ENCODE measurements at regions not wholly inside any gene's neighbourhood (a gene's known extent, or its start where the extent isn't known, plus 50 kb on each side); places are given as distances from the start of the nearest gene placed in this dataset.

DNA sequence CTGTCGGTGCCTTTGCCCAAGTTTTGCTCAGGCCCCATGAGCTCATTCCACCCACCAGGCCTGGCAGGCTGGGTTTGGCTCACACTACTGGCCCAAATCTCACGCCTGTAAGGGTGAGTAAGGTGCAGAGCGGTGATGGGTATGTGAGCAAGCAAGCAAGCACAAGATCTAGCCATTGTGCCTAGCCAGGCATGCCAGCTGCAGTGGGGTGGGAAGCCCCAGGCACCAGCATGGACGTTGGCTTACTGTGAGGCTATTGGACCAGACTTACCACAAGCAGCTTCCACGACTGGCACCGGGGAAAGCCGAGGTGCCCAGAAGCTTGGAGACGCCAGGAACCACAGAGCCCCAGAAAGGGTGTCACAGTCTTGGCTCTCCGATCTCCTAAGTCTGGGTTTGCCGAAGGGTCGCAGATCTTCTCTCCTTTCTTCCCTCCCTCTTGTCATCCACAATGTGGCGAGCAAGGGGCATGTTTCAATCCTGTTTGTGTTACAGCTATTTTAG, 2659.4 kb upstream of the PCDH20 start:
- DNase-seq (ENCODE audit: low spot score) = no peak

- no peak for DNase-seq (ENCODE audit: low spot score)
These were observed 2657.6 kb upstream of the PCDH20 start for GRCh38 chr13:64073203-64073602.

DNA sequence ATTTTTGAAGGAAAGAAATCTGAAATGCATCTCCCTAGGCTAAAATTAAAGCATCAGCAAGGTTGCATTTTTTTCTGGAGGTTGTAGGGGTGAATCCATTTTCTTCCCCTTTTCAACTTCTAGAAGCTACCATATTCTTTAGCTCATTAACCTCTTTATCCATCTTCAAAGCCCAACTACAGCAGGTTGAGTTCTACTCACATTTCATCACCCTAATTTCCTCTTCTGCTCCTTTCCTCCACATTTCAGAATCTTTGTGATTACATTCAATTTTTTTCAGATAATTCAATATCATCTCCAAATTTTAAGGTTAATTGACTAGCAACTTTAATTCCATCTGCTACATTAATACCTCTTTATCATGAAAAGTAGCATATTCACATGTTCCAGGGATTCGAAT, 2655.7 kb upstream of the PCDH20 start:
- no peak for DNase-seq (ENCODE audit: low spot score)

DNA sequence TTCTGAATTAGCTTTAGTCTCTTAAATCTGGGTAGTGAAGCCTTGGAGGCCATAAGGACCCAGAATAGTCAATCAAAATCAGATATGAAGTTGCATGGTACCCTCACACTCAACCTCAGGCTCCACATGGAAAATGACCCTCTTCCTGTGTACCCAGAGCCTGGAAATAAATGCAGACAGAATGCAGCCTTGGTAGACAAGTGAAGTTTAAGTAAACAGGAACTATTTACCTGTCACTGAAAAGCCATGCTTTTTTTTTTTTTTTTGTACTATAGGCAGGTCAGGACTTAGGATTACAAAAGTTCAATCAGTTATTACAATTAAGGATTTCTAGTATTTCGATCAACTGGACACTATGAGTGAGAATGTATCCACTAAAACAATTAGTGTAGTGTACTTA, 2654.2 kb upstream of the PCDH20 start:
- no peak for DNase-seq (ENCODE audit: low spot score)

- DNase-seq (ENCODE audit: low spot score) = no peak
These were observed 2651.1 kb upstream of the PCDH20 start for GRCh38 chr13:64066711-64067110.

DNA sequence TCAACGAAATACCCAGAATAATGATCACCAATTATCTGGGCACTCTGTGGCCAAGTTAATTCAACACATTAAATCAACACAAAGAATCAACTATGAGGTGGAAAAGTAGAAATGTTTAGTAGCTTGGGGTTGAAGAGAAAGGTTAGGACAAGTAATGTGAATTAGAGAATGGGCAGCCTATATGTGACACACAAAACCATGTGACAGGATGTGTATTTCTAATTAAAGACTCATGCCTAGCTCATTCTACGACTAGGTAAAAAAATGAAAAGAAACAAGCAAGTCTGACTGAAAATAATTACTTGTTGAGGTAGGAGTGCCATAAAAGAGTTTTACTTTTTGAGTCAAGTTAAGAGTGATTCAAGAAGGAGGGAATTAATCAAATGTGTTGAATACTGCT, 2646.0 kb upstream of the PCDH20 start:
- DNase-seq (ENCODE audit: low spot score) = no peak

DNA sequence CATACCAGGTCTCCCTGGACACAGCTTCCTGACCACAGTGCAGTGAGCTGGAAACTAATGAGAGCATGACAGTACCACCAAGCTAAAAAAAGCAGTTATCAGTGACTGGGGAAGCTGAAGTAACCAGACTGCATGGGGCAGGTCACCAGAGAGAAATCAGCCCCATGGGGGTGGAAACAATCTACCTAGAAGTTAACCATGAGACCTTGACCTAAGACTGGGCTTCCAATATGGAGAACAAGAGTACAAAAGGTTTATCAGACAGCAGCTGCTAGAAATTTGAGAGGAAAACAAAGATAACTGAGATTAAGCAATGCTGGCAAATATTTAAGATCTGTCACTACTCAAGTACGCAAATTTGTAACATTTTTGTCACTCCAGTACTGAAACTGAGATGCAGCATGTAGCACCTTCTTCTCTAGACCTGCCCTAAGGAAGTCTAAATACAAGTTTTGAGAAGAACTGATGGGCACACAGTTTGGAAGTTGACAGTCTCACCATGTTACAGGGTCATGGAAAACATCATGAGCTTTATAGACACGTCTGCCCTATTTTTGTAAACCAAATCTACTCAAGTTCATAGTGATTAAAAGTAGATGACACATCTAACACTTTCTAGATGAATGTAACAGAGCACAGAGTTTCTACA, 2641.8 kb upstream of the PCDH20 start:
- no peak for DNase-seq (ENCODE audit: low spot score)

GRCh38 chr13:64054321-64054720, 2638.7 kb upstream of the PCDH20 start:
- no peak for DNase-seq (ENCODE audit: low spot score)

DNA sequence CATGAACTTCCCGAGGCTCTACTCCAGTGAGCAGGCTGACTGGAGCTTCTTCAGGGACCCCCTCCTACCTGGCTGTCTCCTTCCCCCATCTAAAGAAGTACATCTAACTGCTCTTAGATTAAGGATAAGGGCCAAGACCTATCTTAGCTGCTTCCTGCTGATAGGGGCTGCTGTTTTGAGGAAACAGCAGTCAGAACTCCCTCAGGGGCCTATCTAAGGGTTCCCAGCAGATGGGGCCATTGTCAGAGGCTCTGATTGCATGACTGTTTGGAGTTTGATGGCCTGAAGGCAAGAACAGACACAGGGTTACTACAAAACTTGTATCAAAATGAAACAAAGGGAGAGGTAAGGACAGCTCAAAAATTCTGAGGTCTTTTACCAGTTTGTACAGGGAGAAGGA, 2636.9 kb upstream of the PCDH20 start:
- DNase-seq (ENCODE audit: low spot score) = no peak

DNA sequence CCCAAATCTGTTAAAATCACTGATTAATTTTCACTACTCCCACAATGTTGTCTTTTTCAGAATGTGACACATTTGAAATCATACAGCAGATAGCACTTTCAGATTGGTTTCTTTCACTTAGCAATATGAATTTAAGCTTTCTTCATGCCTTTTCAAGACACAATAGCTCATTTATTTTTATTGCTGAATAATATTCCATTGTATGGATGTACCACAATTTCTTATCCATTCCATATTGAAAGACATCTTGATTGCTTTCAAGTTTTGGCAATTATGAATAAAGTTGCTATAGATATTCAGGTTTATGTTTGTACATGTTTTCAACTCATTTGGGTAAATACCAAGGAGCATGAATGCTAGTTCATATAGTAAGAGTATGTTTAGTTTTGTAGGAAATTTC, 2635.6 kb upstream of the PCDH20 start:
- no peak for DNase-seq (ENCODE audit: low spot score)

GRCh38 chr13:64041296-64041695, 2625.6 kb upstream of the PCDH20 start:
- no peak for DNase-seq (ENCODE audit: low spot score)

DNA sequence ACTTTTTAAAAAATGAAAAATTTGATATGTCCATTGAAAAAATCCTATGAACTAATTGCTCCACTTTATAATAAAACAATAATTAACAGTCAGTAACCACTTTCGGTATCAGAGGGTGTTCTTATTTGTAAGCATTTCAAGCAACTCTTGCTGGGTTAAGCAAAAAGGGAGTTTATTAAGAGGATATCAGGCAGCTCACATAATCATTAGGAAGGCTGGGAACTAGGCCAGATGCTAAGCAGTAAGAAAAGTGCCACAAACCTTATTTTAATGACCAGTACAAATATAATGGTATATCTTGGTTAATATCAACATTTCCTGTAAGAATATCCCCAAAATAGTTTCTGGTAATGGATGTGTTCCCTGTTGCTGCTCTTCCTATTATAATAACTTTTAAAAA, 2618.3 kb upstream of the PCDH20 start:
- no peak for DNase-seq (ENCODE audit: low spot score)

DNA sequence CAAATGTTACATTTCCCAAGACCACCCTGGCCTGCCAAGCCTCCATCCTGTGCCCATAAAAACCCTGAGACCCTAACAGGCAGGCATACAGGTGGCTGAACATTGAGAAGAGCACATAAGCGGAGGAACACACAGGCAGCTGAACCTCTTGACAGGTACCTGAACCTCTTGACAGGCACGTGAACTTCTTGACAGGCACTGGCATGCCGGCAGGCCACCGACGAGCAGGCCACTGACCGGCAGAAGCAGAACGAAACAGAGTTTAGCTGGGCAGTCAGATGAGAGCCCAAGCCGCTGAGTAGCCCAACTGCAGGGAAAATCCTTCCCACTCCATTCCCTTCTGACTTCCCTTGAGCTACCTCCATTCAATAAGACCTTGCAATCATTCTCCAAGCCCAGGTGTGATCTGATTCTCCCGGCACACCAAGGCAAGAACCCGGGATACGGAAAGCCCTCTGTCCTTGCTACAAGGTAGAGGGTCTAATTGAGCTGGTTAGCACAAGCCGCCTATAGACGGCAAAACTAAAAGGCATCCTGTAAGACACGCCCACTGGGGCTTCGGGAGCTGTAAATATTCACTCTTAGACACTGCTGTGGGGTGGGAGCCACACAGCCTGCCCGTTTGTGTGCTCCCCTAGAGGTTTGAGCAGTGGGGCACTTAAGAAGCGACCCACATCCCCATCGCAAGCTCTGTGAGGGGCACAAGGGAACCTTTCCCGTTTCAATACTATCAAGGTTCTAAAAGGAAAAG, 2613.9 kb upstream of the PCDH20 start:
- no peak for DNase-seq (ENCODE audit: low spot score)

DNA sequence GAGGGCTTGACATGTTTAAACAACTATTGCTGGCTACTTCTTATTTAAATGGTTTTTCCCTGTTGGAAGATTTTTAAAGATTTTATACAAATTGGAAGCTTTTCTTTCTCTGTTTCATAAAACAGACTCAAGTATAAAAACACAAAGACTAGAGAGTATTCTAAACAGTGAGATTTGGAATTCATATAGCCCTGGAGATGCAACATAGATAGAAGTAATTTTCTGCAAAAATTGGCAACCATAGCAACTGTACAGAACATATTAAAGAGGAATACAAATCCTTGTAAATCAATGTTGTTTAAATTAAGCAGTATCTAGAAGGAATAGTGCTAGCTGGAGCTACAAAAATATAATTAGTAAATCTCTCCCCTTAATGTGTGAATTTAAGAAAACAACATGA, 2612.9 kb upstream of the PCDH20 start:
- no peak for DNase-seq (ENCODE audit: low spot score)

DNA sequence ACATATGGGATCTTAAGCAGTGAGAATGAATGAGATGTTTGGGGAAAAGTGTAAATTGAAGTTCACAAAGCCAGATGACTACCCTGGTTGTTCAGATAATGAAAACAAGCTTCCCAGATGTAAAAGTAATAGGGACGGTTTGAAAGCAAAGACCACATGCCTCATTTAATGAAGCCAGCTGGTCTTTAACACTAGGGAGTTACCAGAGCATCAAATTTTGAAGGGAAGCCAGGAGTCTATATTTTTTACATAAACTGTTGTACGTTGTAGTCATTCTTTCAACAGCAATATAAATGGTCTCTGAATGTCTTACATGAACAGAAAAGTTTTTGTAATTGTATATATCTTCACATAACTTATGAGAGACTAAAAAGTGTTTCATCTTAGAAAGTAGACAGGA, 2604.5 kb upstream of the PCDH20 start:
- no peak for DNase-seq (ENCODE audit: low spot score)

DNA sequence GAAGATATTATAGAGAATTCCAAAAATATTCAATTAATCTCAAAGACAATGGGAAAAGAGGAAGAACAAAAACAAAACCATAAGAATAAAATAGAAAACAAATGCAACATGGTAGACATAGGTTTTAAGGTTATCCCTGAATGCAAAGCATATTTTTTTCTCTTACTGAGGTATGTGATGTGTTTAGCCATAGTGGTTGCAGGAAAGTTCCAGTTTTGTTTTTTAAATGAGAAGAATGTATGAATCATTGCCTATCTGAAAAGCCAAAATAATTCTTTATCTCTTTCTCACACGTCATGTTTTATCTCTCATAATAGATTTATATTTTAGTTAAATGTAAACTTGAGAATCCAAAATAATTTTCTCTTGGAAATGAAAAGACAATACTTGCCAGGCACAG, 2591.7 kb upstream of the PCDH20 start:
- DNase-seq (ENCODE audit: low spot score) = no peak

- DNase-seq (ENCODE audit: low spot score) = no peak
These were observed 2584.7 kb upstream of the PCDH20 start for GRCh38 chr13:64000321-64000720.

- DNase-seq (ENCODE audit: low spot score) = no peak
These were observed 2584.1 kb upstream of the PCDH20 start for GRCh38 chr13:63999614-64000305.

DNA sequence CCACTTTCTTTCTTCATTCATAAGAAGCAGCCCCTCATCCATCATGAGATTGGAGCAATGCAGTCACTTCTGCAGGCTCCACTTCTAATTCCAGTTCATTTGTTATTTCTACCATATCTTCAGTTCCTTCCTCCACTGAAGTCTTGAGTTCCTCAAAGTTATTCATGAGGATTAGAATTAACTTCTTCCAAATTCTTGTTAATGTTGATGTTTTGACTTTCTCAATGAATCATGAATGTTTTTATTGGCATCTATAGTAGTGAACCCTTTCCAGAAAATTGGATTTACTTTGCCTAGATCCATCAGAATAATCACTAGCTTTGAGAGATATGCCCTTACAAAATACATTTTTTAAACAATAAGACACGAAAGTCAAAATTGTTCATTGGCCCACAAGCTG, 2567.7 kb upstream of the PCDH20 start:
- no peak for DNase-seq (ENCODE audit: low spot score)

DNA sequence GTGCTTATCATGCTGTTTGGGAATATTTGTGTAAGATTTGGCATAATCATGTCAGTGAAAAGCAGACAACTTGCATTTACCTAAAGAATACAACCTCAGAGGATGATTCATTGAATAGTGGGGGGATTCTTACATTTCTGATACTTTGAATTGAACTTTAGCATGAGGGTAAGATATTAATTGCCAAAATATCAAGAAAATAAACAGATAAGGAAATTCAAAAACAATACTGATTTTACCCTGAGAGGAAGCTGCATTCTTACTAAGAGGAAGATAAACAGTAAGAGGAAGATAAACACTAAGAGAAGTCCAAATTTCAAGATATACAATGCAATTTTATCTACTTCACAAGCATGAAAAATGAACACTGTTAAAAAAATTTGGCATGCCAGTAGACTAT, 2564.3 kb upstream of the PCDH20 start:
- no peak for DNase-seq (ENCODE audit: low spot score)

GRCh38 chr13:63972328-63972727, 2556.7 kb upstream of the PCDH20 start:
- DNase-seq (ENCODE audit: low spot score) = no peak

DNA sequence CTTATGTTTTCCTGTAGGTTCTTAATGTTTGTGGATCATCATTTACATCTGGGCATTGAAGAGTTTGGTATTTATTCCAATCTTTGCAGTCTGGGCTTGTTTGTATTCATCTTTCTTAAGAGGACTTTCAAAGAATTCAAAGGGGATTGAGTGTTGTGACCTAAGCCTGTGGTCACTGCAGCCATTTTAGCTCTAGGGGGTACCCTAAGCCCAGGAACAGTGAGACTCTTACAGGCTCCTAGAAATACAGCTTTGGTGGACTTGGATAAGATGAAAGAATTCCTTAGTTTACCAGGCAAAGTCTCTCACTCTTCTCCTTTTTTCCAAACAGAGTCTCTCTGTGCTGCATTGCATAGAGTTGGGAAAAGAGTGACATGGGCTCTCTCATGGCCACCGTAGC, 2539.0 kb upstream of the PCDH20 start:
- no peak for DNase-seq (ENCODE audit: low spot score)

DNA sequence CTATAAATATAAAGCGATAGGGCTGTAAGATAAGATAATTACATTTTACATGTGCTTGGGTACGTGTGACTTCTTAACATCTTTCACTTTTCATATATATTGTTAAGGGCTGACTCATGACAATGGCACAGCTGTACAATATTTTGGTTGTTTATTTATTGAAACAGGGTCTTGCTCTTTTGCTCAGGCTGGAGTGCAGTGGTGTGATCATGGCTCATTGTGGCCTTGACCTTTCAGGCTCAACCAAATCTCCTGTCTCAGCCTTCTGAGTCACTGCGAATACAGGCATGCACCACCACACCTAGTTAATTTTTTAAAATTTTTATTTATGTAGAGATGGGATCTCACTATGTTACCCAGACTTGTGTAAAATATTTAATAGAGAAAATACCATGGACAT, 2532.4 kb upstream of the PCDH20 start:
- DNase-seq (ENCODE audit: low spot score) = no peak

All from COLO829 (cell line).